Body of pancreas (tissue), 4 donors: ENCODE measurements at regions not wholly inside any gene's neighbourhood (a gene's known extent, or its start where the extent isn't known, plus 50 kb on each side); places are given as distances from the start of the nearest gene placed in this dataset.

Source experiments
- POLR2A ChIP-seq, 3 donors: fragments of 450-650 bp; IDR thresholded peaks; one replicate each; pipeline ENCODE4 v1.6.1; 2016; ENCODE audit warnings: antibody characterized with exemption in 3 of 3, mild to moderate bottlenecking in 2 of 3
- TF ChIP-seq, protein P1 (sequence below), 7 experiments: fragments of 450-650 bp in 4 of 7; fragments of 200-600 bp in 3 of 7; sonication (generic) in 3 of 7; IDR thresholded peaks; one replicate each; pipeline ENCODE4 v1.5.1; 2016 to 2019; ENCODE audit warnings: antibody characterized with exemption in 7 of 7

DNA sequence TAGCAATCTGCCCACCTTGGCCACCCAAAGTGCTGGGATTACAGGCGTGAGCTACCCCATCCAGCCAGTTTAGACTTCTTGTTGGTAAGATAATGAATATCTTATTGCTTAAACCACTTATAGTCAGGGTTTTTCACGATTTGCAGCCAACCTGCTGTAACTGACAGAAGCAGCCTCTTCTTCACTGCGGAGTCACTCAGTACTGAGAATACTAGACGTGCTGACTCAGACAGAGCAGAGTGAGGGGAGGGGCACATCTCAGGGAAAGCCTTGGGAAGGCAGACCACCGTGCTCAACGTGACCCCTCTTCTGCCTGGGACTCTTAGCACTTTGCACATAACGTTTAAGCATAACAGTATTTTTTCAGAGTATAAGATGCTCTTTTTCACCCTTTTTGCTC is 74.3 kb upstream of the ARHGEF7 start:
- TF ChIP-seq, protein P1, sequence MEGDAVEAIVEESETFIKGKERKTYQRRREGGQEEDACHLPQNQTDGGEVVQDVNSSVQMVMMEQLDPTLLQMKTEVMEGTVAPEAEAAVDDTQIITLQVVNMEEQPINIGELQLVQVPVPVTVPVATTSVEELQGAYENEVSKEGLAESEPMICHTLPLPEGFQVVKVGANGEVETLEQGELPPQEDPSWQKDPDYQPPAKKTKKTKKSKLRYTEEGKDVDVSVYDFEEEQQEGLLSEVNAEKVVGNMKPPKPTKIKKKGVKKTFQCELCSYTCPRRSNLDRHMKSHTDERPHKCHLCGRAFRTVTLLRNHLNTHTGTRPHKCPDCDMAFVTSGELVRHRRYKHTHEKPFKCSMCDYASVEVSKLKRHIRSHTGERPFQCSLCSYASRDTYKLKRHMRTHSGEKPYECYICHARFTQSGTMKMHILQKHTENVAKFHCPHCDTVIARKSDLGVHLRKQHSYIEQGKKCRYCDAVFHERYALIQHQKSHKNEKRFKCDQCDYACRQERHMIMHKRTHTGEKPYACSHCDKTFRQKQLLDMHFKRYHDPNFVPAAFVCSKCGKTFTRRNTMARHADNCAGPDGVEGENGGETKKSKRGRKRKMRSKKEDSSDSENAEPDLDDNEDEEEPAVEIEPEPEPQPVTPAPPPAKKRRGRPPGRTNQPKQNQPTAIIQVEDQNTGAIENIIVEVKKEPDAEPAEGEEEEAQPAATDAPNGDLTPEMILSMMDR (IDR thresholded peaks at IDR 0.05), result no peak
- TF ChIP-seq POLR2A (IDR thresholded peaks at IDR 0.05), result no peak
